Ascending aorta (tissue), 2 donors: ENCODE measurements at regions not wholly inside any gene's neighbourhood (a gene's known extent, or its start where the extent isn't known, plus 50 kb on each side); places are given as distances from the start of the nearest gene placed in this dataset.

Source experiments
- DNase-seq, 2 donors: peaks; one replicate each; pipeline ENCODE4 v3.0.0-alpha.2; 2019; ENCODE audit warnings: low spot score in 2 of 2
- H3K27ac ChIP-seq, 2 donors: fragments of 200-600 bp; sonication (generic); one replicate each; pipeline ENCODE4 v1.5.1; 2016 to 2017; ENCODE audit warnings: mild to moderate bottlenecking in 1 of 2
- H3K27me3 ChIP-seq: fragments of 200-600 bp; sonication (generic); one replicate; pipeline ENCODE4 v1.5.1; 2017
- H3K36me3 ChIP-seq, 2 donors: fragments of 200-600 bp; sonication (generic); one replicate each; pipeline ENCODE4 v1.5.1; 2016
- H3K4me1 ChIP-seq, 2 donors: fragments of 200-600 bp; sonication (generic); one replicate each; pipeline ENCODE4 v1.5.1; 2016 to 2017; ENCODE audit warnings: mild to moderate bottlenecking in 1 of 2
- H3K4me3 ChIP-seq, 2 donors: fragments of 200-600 bp; sonication (generic); one replicate each; pipeline ENCODE4 v1.5.1; 2016 to 2017; ENCODE audit warnings: mild to moderate bottlenecking in 1 of 2
- H3K9me3 ChIP-seq, 2 donors: fragments of 200-600 bp; sonication (generic); one replicate each; pipeline ENCODE4 v1.5.1; 2016
- CTCF ChIP-seq, 3 experiments: fragments of 200-600 bp in 2 of 3; fragments of 450-650 bp in 1 of 3; sonication (generic) in 2 of 3; IDR thresholded peaks; one replicate each; pipeline ENCODE4 v1.5.1; 2016 to 2019; ENCODE audit warnings: antibody characterized with exemption in 3 of 3, mild to moderate bottlenecking in 1 of 3, moderate library complexity in 1 of 3
- intact Hi-C: fragments of 100-400 bp; cut with DNase I; formaldehyde crosslinking; loops from one replicate; pipeline ENCODE4 v1.15.1; 2023

- DNase-seq: no peak
- intact Hi-C loops: no loop called here
- Histone ChIP-seq H3K36me3 (no peaks in the 10 kb centered on the region), H3K27me3 (no peaks in the 10 kb centered on the region), H3K27ac (no peak overlapping the region), H3K9me3 (no peaks in the 10 kb centered on the region), H3K4me1 (no peaks in the 10 kb centered on the region), H3K4me3 (no peak overlapping the region)
- TF ChIP-seq CTCF (IDR thresholded peaks at IDR 0.05): no peak
Measured at GRCh38 chr2:51225377-51225776, 193.4 kb upstream of the NRXN1 start.

GRCh38 chr2:51224790-51225189 lies 192.9 kb upstream of the NRXN1 start:
- no peaks in the 10 kb centered on the region for H3K27me3 ChIP-seq
- DNase-seq: no peak
- H3K4me1 ChIP-seq: no peaks in the 10 kb centered on the region
- no peak for TF ChIP-seq CTCF (IDR thresholded peaks at IDR 0.05)
- H3K9me3 ChIP-seq: no peaks in the 10 kb centered on the region
- no peaks in the 10 kb centered on the region for H3K36me3 ChIP-seq
- intact Hi-C loops: no loop called here
- H3K27ac ChIP-seq: no peak overlapping the region
- no peak overlapping the region for H3K4me3 ChIP-seq

GRCh38 chr2:51222106-51222505 lies 190.2 kb upstream of the NRXN1 start:
- DNase-seq: no peak
- Histone ChIP-seq H3K4me3 (no peak overlapping the region), H3K4me1 (no peaks in the 10 kb centered on the region), H3K9me3 (no peaks in the 10 kb centered on the region), H3K27me3 (no peaks in the 10 kb centered on the region), H3K36me3 (no peaks in the 10 kb centered on the region), H3K27ac (no peak overlapping the region)
- TF ChIP-seq CTCF (IDR thresholded peaks at IDR 0.05): no peak
- intact Hi-C loops: no loop called here

- no peak for DNase-seq
- Histone ChIP-seq H3K4me1 (no peaks in the 10 kb centered on the region), H3K27ac (no peak overlapping the region), H3K36me3 (no peaks in the 10 kb centered on the region), H3K27me3 (no peaks in the 10 kb centered on the region), H3K4me3 (no peak overlapping the region), H3K9me3 (no peaks in the 10 kb centered on the region)
- TF ChIP-seq CTCF (IDR thresholded peaks at IDR 0.05): no peak
- intact Hi-C loops: no loop called here
Measured at GRCh38 chr2:51220606-51221005, 188.7 kb upstream of the NRXN1 start.

GRCh38 chr2:51220080-51220479 lies 188.1 kb upstream of the NRXN1 start:
- no peaks in the 10 kb centered on the region for H3K36me3 ChIP-seq
- no peaks in the 10 kb centered on the region for H3K9me3 ChIP-seq
- H3K27ac ChIP-seq: no peak overlapping the region
- TF ChIP-seq CTCF (IDR thresholded peaks at IDR 0.05): no peak
- intact Hi-C loops: no loop called here
- no peak overlapping the region for H3K4me3 ChIP-seq
- DNase-seq: no peak
- H3K4me1 ChIP-seq: no peaks in the 10 kb centered on the region
- H3K27me3 ChIP-seq: no peaks in the 10 kb centered on the region

GRCh38 chr2:51219468-51219867 lies 187.5 kb upstream of the NRXN1 start:
- intact Hi-C loops: no loop called here
- Histone ChIP-seq H3K4me1 (no peaks in the 10 kb centered on the region), H3K36me3 (no peaks in the 10 kb centered on the region), H3K4me3 (no peak overlapping the region), H3K27ac (no peak overlapping the region), H3K27me3 (no peaks in the 10 kb centered on the region), H3K9me3 (no peaks in the 10 kb centered on the region)
- no peak for TF ChIP-seq CTCF (IDR thresholded peaks at IDR 0.05)
- DNase-seq: no peak
